Activated T-cell treated with anti-CD3 and anti-CD28 coated beads, Interleukin-2, amount 50 U/mL, for 72 hours (primary cell): ENCODE measurements at regions not wholly inside any gene's neighbourhood (a gene's known extent, or its start where the extent isn't known, plus 50 kb on each side); places are given as distances from the start of the nearest gene placed in this dataset.

Source experiments
- ATAC-seq, 2 donors: fragments of 150-1000 bp; cut with Tn5 transposase; replicated peaks in 1 of 2; 2 replicates each; pipeline ENCODE4 v1.10.0; 2021; ENCODE audit warnings: moderate library complexity in 2 of 2, mild to moderate bottlenecking in 1 of 2
- DNase-seq, 2 donors: peaks; one replicate each; pipeline ENCODE4 v3.0.0; 2021 to 2022; ENCODE audit warnings: mixed read lengths in 1 of 2
- H3K27ac Mint-ChIP-seq: one replicate; pipeline ENCODE4 v1.8.0; 2022; ENCODE audit warnings: mild to moderate bottlenecking, moderate library complexity, mixed read lengths
- H3K27me3 Mint-ChIP-seq: one replicate; pipeline ENCODE4 v1.8.0; 2022; ENCODE audit warnings: low read depth, mixed read lengths
- H3K36me3 Mint-ChIP-seq, 2 donors: one replicate each; pipeline ENCODE4 v1.8.0; 2022; ENCODE audit warnings: mixed read lengths in 2 of 2, mild to moderate bottlenecking in 1 of 2; ENCODE audit not compliant: insufficient read depth in 2 of 2
- H3K4me1 Mint-ChIP-seq: one replicate; pipeline ENCODE4 v1.8.0; 2022; ENCODE audit warnings: low read depth, mixed read lengths
- H3K4me3 Mint-ChIP-seq, 2 donors: one replicate each; pipeline ENCODE4 v1.8.0; 2022; ENCODE audit warnings: mild to moderate bottlenecking in 2 of 2, mixed read lengths in 2 of 2, moderate library complexity in 2 of 2
- H3K9me3 Mint-ChIP-seq, 2 donors: one replicate each; pipeline ENCODE4 v1.8.0; 2022; ENCODE audit warnings: mixed read lengths in 2 of 2

DNA sequence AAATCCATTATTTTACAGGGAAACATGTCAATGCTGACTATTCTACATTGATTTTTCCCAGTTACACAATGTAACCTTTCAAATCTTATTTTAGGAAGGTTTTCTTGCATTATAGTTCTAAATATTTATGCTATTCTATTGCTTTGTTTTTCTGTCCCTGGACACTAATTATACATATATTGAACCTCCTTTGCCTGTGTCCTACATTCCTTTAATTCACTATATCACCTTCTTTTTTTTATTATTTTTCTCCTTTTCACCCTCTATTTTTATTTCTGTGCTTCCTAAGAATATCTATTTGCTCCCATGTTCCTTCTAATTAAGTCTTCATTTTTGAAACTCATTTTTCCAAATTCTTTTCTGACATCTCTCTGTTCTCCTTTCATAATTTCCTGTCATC lies 259.2 kb downstream of the TJP1 start:
- Mint-ChIP-seq H3K4me3 (no peak overlapping the region), H3K4me1 (no peaks in the 10 kb centered on the region), H3K27ac (no peak overlapping the region), H3K9me3 (peaks cover 5 to 10% of the 10 kb centered on the region in 2 donors), H3K27me3 (peaks cover 27% of the 10 kb centered on the region), H3K36me3 (peaks cover 0 to 3% of the 10 kb centered on the region in 2 donors)
- ATAC-seq (no peak), DNase-seq (no peak)

DNA sequence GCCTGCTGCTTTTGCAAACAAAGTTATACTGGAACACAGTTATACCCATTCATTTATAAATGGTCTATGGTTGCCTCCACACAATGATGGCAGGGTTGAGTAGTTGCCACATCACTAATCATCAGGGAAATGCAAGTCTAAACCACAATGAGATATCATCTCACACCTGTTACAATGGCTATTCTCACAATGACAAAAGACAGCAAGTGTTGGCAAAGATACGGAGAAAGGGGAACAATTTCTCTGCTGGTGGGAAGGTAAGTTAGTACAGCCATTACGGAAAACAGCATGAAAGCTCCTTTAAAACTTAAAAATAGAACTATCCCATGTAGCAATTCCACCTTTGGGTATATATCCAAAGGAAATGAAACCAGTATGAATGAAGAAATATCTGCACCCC lies 261.4 kb downstream of the TJP1 start:
- no peak for DNase-seq

DNA sequence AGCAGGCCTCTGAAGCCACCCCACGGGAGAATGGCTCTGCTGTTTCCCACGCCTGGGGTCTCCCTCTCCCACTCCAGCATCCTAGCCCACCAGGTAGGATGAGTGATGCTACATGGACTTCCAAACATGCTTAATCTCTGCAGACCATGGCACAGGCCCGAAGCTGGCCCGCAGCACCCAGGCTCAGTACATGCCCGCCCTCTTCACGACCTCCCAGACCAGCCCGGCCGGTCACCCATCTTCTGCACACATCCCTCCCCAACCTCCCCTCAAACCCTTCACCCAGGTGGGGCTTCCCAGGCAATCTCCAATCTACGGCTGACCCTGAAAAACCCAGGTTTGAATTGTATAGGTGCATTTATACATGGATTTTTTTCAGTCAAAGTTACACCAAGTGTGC lies 264.0 kb downstream of the TJP1 start:
- peaks cover 4 to 10% of the 10 kb centered on the region in 2 donors for H3K9me3 Mint-ChIP-seq
- no peak overlapping the region for H3K4me3 Mint-ChIP-seq
- H3K27me3 Mint-ChIP-seq: peaks cover 7% of the 10 kb centered on the region

More for the DNA sequence above, 261.4 kb downstream of the TJP1 start:
- H3K9me3 Mint-ChIP-seq: peaks cover 5 to 10% of the 10 kb centered on the region in 2 donors
- no peak overlapping the region for H3K27ac Mint-ChIP-seq
- H3K4me1 Mint-ChIP-seq: no peaks in the 10 kb centered on the region
- no peak overlapping the region for H3K4me3 Mint-ChIP-seq
- H3K36me3 Mint-ChIP-seq: peaks cover 0 to 3% of the 10 kb centered on the region in 2 donors
- ATAC-seq: no peak
- peaks cover 14% of the 10 kb centered on the region for H3K27me3 Mint-ChIP-seq

DNA sequence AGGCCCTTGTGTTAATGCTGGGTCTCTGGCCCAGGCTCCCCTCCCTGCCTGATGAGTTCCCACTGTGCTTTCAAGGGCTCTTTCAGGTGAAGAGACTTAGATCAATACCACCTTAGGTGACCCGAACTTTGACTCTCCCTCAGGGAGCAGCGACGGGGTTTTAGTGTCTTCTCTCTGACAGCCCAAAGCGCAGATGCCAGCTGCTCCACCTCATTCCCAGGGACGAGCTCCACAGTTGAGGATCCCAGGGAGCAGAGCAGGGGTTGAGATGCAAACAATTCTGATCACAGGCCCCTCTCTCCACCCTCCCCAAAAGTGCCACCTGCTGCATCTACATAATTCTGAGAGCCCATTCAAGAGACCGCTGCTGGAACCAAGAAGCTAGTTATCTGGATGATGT lies 265.1 kb downstream of the TJP1 start:
- Mint-ChIP-seq H3K4me1 (no peaks in the 10 kb centered on the region), H3K27me3 (peaks cover 7% of the 10 kb centered on the region), H3K27ac (no peak overlapping the region), H3K9me3 (peaks cover 3 to 10% of the 10 kb centered on the region in 2 donors), H3K4me3 (no peak overlapping the region), H3K36me3 (peaks cover 0 to 3% of the 10 kb centered on the region in 2 donors)
- no peak for ATAC-seq
- no peak for DNase-seq

More for the DNA sequence above, 264.0 kb downstream of the TJP1 start:
- Mint-ChIP-seq H3K36me3 (peaks cover 0 to 3% of the 10 kb centered on the region in 2 donors), H3K4me1 (no peaks in the 10 kb centered on the region), H3K27ac (no peak overlapping the region)
- DNase-seq: no peak
- no peak for ATAC-seq

DNA sequence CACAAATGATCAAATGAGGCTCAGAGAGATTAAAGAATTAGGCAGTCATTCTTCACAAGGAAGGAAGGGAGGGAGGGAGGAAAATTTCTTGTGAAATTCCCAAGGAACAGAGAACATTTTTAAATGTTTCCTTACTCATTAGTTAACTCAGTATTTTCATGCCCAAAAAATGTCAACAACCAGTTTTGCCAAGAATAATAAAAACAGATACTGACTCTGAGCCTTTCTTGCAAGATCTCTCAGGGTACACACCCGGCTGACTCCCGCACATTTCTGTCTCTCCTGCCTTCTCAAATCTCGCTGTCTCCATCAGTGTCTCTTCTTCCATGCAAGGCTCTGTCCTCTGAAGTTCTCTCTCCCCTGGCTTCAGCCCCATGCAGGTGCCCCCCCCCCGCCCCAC lies 265.9 kb downstream of the TJP1 start:
- Mint-ChIP-seq H3K9me3 (peaks cover 3 to 8% of the 10 kb centered on the region in 2 donors), H3K27me3 (peaks cover 7% of the 10 kb centered on the region), H3K36me3 (peaks cover 0 to 3% of the 10 kb centered on the region in 2 donors), H3K4me1 (no peaks in the 10 kb centered on the region), H3K27ac (no peak overlapping the region), H3K4me3 (no peak overlapping the region)
- no peak for DNase-seq
- ATAC-seq: no peak

DNA sequence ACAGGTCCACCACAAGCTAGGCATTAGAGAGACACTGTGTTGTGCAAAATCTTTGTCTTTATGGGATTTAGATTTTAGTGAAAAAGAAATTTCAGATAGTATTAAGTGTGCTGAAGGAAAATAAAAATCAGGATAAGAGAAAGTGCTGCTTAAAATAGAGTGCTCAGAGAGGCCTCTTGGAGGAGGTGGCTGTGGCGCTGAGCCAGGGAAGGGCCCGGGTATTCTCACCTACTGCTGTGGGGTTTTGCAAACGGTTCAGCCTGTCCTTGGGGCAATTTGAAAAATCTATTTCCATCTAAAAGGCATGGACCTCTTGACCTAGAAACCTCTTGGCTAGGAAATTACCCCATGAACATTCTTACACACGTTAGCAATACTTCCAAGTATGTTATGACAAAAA lies 267.7 kb downstream of the TJP1 start:
- H3K27me3 Mint-ChIP-seq: peaks cover 12% of the 10 kb centered on the region
- peaks cover 0 to 1% of the 10 kb centered on the region in 2 donors for H3K36me3 Mint-ChIP-seq
- DNase-seq (no peak), ATAC-seq (no peak)
- no peaks in the 10 kb centered on the region for H3K4me1 Mint-ChIP-seq
- H3K9me3 Mint-ChIP-seq: peaks cover 3 to 4% of the 10 kb centered on the region in 2 donors
- no peak overlapping the region for H3K27ac Mint-ChIP-seq
- H3K4me3 Mint-ChIP-seq: no peak overlapping the region

DNA sequence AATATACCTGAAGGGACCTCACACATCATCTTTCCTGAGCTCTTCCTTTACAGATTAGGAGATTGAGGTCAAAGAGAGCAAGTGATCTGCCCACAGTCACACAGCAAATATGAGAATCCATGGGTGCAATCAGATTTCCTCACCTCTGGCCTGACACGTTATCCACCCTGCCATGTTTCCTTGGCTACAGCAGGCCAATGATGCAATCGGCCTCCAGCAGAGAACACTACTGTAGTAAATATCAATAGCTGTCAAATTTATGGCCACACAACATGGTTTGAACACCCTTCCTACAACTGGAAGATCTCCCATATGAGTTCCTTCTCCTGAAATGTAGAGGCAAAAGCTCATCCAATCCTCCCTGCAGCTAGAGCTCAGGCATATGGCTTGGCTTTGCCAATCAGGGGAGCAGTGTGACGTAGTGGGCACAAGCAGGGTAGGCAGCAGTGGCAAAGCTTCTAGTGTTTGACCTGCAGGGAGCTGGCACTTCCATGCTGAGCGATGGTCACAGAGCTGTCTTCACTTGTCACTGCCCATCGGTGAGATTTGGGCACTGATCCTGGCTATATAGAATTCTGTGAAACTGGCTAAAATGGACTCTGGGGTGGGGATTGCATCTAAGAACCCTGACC lies 271.3 kb downstream of the TJP1 start:
- DNase-seq: no peak
- Mint-ChIP-seq H3K4me3 (no peak overlapping the region), H3K4me1 (no peaks in the 10 kb centered on the region), H3K27me3 (peaks cover 8% of the 10 kb centered on the region), H3K9me3 (no peaks in the 10 kb centered on the region), H3K36me3 (no peaks in the 10 kb centered on the region), H3K27ac (no peak overlapping the region)
- ATAC-seq: no peak

DNA sequence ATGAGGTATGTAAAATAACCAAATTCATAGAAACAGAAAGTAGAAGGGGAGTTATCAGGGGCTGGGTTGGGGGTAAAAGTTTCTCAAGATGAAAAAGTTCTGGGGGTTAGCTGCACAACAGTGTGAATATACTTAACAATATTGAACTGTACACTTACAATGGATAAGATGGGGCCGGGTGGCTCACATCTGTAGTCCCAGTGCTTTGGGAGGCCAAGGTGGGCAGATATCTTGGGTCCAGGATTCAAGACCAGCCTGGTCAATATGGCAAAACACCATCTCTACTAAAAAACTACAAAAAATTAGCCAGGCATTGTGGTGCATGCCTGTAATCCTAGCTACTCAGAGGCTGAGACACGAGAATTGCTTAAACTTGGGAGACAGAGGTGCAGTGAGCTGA lies 274.3 kb downstream of the TJP1 start:
- no peak for DNase-seq
- peaks cover 0 to 2% of the 10 kb centered on the region in 2 donors for H3K9me3 Mint-ChIP-seq
- ATAC-seq: no peak
- H3K4me1 Mint-ChIP-seq: no peaks in the 10 kb centered on the region
- no peak overlapping the region for H3K4me3 Mint-ChIP-seq
- H3K36me3 Mint-ChIP-seq: no peaks in the 10 kb centered on the region
- H3K27me3 Mint-ChIP-seq: peaks cover 10% of the 10 kb centered on the region
- H3K27ac Mint-ChIP-seq: no peak overlapping the region

DNA sequence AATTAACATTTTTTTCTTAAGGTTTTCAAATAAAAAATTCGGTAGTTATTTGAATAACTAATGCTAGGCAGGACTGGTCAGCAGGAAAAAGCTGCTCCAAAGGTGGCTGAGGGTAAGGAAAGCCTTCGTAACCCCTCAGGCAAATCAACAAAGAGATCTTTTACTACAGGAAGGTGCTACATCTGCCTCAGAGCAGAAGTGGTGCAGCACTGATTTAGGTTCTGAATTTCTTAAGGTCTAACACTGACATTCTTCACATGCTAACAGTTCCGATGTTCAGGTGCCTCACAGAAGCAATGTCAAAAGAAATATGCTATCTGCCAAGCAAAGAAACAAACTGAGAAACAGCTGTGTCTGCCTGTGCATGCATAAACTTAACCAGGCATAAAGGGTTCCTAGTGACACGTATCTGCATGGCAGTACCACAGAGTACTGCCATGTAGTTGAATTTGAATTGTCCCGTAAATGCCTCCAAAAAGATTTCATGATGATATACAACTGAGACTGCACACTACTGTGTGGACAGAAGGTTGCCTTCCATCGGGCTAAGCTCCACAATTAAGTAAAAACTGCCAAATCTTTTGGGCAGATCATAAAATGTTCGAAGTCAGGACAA lies 275.0 kb upstream of the NSMCE3 start:
- Mint-ChIP-seq H3K27me3 (peaks cover 8% of the 10 kb centered on the region), H3K9me3 (peaks cover 0 to 2% of the 10 kb centered on the region in 2 donors), H3K36me3 (no peaks in the 10 kb centered on the region), H3K27ac (no peak overlapping the region), H3K4me3 (no peak overlapping the region), H3K4me1 (no peaks in the 10 kb centered on the region)
- no peak for DNase-seq
- no peak for ATAC-seq

DNA sequence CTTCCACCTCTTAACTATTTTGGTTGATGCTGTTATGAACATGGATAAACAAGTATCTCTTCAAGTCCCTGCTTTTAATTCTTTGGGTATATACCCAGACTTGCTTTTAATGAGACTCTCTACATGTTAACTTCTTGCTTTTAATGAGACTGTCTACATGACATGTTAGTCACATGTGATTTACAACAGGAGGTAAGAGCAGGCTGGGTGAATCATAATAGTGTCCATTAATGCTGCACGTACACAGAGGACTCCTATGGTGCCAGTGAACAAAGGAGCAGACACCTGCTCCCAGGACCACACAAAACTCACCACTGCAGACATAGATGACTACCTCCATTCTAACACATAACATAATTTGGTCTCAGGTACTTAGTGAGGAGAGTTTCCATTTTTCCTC lies 273.4 kb upstream of the NSMCE3 start:
- DNase-seq (no peak), ATAC-seq (no peak)
- no peak overlapping the region for H3K4me3 Mint-ChIP-seq
- H3K9me3 Mint-ChIP-seq: peaks cover 0 to 2% of the 10 kb centered on the region in 2 donors
- no peaks in the 10 kb centered on the region for H3K36me3 Mint-ChIP-seq
- no peaks in the 10 kb centered on the region for H3K4me1 Mint-ChIP-seq
- H3K27ac Mint-ChIP-seq: no peak overlapping the region
- peaks cover 11% of the 10 kb centered on the region for H3K27me3 Mint-ChIP-seq

DNA sequence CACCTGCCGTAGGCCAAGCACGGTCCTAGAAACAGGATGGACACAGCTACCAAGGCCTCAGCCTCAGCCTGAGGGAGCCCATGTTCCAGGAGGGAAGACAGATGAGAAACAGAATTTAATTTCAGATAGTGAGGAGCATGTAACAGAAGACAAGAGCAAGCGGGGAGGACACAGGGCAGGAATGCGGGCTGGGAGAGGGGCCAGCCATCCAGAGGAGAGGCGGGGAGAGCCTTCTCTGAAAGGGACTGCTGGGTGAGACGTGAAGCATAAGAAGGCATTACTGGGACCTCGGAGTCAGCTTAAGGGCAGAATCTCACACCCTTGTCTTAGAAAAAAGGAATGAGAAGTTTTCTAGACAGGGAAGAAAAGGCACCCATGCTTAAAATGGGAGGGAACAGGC lies 271.7 kb upstream of the NSMCE3 start:
- no peak overlapping the region for H3K27ac Mint-ChIP-seq
- H3K4me1 Mint-ChIP-seq: no peaks in the 10 kb centered on the region
- H3K9me3 Mint-ChIP-seq: peaks cover 0 to 2% of the 10 kb centered on the region in 2 donors
- ATAC-seq (no peak), DNase-seq (no peak)
- peaks cover 20% of the 10 kb centered on the region for H3K27me3 Mint-ChIP-seq
- H3K36me3 Mint-ChIP-seq: no peaks in the 10 kb centered on the region
- H3K4me3 Mint-ChIP-seq: no peak overlapping the region

DNA sequence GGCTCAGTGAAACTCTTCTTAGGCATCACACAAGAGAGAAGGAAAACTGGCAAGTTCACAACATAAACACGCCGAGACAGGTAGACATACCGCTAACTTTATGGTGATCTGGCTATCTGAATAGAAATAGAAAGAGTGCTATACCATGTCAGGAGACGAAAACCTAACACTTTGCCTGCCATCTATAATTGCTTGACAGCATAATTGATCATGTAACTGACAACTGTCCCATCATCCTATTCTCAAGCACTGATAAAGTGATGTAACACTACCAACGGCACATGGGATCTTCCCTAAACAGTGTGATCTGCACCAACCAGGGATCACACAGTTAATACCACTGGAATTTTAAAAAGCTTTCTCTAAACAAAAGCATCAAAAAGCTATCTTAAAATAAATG lies 270.9 kb upstream of the NSMCE3 start:
- Mint-ChIP-seq H3K36me3 (no peaks in the 10 kb centered on the region), H3K27me3 (peaks cover 20% of the 10 kb centered on the region), H3K4me3 (no peak overlapping the region), H3K4me1 (no peaks in the 10 kb centered on the region), H3K9me3 (peaks cover 0 to 2% of the 10 kb centered on the region in 2 donors), H3K27ac (no peak overlapping the region)
- no peak for ATAC-seq
- no peak for DNase-seq

DNA sequence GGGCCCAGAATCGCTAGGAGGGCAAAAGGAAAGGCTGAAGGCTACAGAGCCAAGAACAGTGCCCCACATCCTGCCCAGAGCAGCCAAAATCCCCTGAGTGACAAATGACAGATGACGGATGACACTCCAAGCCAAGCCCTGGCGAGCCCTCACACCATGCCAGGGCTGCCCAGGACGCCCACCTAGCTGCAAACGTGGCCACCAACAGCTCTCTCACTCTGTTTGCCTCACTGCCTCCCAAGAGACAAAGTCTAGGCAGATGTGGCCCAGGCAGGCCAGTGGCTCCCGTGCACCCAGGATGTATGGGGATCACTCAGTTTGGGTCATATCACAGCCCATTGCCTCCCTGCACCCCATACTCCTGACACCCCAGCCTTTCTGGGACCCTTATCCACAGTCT lies 270.1 kb upstream of the NSMCE3 start:
- Mint-ChIP-seq H3K4me3 (no peak overlapping the region), H3K4me1 (no peaks in the 10 kb centered on the region), H3K36me3 (no peaks in the 10 kb centered on the region), H3K27me3 (peaks cover 20% of the 10 kb centered on the region), H3K27ac (no peak overlapping the region), H3K9me3 (peaks cover 0 to 2% of the 10 kb centered on the region in 2 donors)
- ATAC-seq (no peak), DNase-seq (no peak)

DNA sequence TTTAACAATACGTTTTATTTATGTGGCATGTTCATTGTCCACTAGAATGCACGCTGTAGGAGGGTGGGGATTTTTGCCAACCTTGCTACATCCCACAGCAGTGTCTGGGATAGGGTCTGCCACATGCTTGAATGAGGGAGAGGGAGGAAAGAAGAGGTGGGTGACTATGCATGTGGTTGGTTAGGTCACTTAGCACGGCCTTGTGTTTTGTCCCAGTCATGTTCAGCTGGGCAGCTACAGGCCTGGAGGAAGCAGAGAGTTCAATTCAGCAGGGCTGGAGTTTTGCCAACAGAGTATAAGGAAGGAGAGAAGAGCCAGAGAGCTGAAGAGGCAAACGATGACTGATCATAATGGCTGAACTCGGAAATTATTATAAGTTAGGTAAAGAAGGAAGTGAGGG lies 268.4 kb upstream of the NSMCE3 start:
- H3K4me3 Mint-ChIP-seq: no peak overlapping the region
- H3K27me3 Mint-ChIP-seq: peaks cover 18% of the 10 kb centered on the region
- H3K36me3 Mint-ChIP-seq: no peaks in the 10 kb centered on the region
- no peaks in the 10 kb centered on the region for H3K4me1 Mint-ChIP-seq
- H3K27ac Mint-ChIP-seq: no peak overlapping the region
- DNase-seq: no peak
- H3K9me3 Mint-ChIP-seq: no peaks in the 10 kb centered on the region
- no peak for ATAC-seq
